Loucy (cell line): ENCODE measurements at regions not wholly inside any gene's neighbourhood (a gene's known extent, or its start where the extent isn't known, plus 50 kb on each side); places are given as distances from the start of the nearest gene placed in this dataset.

Experiments
- EZH2phosphoT487 ChIP-seq: fragments of 200-600 bp; IDR thresholded peaks from 2 replicates; pipeline ENCODE4 v1.6.1; 2018; ENCODE audit warnings: antibody characterized with exemption, mild to moderate bottlenecking, moderate library complexity, borderline replicate concordance
- TF ChIP-seq, protein P1 (sequence below): fragments of 200-600 bp; sonication (generic); conservative IDR thresholded peaks from 2 replicates; pipeline ENCODE4 v1.5.1; 2014; ENCODE audit warnings: mild to moderate bottlenecking, antibody characterized with exemption, low read length

DNA sequence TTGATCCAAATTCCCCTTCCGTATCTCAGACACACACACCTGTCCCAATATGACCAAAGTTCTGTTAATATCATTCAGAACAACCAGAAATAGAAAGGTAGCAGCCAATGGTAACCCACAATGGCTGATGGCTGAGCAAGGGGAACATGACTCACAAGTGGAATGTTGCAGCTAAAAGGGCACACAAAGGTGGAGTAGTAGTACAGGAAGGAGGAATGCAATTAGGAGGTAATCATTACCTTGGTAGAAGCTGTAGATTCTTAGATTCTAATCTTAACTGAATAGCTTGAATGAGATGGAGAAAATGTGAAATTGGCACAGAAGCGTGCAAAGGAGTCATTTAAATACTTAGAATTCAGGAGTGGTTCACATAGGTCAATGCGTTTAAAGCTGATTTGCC is 347.9 kb downstream of the NR2F2 start:
- no peak for TF ChIP-seq EZH2phosphoT487
- TF ChIP-seq, protein P1, sequence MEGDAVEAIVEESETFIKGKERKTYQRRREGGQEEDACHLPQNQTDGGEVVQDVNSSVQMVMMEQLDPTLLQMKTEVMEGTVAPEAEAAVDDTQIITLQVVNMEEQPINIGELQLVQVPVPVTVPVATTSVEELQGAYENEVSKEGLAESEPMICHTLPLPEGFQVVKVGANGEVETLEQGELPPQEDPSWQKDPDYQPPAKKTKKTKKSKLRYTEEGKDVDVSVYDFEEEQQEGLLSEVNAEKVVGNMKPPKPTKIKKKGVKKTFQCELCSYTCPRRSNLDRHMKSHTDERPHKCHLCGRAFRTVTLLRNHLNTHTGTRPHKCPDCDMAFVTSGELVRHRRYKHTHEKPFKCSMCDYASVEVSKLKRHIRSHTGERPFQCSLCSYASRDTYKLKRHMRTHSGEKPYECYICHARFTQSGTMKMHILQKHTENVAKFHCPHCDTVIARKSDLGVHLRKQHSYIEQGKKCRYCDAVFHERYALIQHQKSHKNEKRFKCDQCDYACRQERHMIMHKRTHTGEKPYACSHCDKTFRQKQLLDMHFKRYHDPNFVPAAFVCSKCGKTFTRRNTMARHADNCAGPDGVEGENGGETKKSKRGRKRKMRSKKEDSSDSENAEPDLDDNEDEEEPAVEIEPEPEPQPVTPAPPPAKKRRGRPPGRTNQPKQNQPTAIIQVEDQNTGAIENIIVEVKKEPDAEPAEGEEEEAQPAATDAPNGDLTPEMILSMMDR, result no peak
